ENCODE measurements at regions not wholly inside any gene's neighbourhood (a gene's known extent, or its start where the extent isn't known, plus 50 kb on each side); places are given as distances from the start of the nearest gene placed in this dataset.

DNA sequence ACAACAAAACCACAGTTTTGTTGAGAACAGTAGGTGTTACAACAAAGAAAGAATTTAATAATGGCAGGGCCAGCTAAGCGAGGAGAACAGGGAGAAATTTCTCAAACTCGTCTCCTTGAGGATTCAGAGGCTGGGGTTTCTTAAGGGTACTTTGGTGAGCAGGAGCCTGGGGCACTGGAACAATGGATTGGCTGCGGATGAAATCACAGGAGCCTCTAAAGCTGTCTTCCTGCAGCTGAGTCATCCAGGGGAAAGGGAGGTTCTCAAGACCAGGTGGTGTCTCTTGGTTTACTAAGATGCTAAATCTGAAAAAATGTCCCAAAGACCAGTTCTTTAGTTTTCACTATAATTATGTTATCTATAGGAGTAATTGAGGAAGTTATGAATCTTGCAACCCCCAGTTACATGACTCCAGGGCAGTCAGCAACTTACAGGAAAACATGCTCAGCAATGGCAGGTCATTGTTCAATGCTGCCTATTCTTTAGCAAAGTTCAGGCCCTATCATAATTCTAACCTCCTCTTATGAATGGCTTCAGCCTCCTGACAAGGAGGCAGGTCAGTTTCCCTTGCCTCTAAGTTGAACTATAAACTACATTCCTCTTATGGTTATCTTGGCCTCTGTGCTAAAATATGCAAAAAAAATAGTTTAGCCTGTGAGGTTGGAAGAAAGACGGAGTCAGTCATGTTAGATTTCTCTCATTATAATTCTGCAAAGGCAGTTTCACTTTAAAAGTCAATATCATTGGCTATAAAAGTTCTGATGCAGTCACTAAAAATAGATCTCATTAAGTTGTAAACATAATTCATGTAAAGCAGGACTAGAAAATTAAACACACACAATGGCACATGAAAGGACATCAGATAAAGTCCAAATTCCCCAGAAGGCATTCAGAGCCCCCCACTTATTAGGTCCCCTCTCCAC is 63.3 kb upstream of the CKS2 start:
- peak in 1 of 2 donors; percentile 17 for DNase-seq (ENCODE audit: low read depth in 1 of 2, low spot score in 1 of 2)
- H3K36me3 ChIP-seq: no peaks in the 10 kb centered on the region
- no peak overlapping the region for H3K27ac ChIP-seq
- H3K4me1 ChIP-seq (ENCODE audit: low read depth): no peaks in the 10 kb centered on the region
- H3K27me3 ChIP-seq: no peaks in the 10 kb centered on the region
- TF ChIP-seq, protein P1, sequence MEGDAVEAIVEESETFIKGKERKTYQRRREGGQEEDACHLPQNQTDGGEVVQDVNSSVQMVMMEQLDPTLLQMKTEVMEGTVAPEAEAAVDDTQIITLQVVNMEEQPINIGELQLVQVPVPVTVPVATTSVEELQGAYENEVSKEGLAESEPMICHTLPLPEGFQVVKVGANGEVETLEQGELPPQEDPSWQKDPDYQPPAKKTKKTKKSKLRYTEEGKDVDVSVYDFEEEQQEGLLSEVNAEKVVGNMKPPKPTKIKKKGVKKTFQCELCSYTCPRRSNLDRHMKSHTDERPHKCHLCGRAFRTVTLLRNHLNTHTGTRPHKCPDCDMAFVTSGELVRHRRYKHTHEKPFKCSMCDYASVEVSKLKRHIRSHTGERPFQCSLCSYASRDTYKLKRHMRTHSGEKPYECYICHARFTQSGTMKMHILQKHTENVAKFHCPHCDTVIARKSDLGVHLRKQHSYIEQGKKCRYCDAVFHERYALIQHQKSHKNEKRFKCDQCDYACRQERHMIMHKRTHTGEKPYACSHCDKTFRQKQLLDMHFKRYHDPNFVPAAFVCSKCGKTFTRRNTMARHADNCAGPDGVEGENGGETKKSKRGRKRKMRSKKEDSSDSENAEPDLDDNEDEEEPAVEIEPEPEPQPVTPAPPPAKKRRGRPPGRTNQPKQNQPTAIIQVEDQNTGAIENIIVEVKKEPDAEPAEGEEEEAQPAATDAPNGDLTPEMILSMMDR (IDR thresholded peaks at IDR 0.05; ENCODE audit: low read depth, low read length): no peak
- no peak overlapping the region for H3K4me3 ChIP-seq
- no peaks in the 10 kb centered on the region for H3K9me3 ChIP-seq (ENCODE audit: low read depth)

DNA sequence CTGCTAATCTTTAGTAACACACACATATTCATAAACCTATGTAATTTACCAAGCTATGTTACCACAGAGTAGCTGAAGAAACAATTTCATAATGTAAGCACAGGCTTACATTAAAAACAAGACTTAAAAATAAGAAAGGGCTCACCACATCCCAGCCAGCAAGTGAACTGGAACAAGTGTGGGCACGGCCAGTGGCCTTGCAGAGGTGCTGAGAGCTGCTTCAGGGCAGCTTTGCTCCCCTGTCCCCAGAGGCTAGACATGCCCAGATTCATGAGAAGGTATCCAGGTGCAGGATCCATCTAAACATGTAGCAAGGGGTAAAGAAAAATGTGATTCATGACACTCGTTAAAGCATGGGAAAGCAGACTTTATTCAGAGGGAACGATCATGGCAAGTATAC is 62.0 kb upstream of the CKS2 start:
- Histone ChIP-seq H3K27me3 (no peaks in the 10 kb centered on the region), H3K4me1 (ENCODE audit: low read depth) (no peaks in the 10 kb centered on the region), H3K36me3 (no peaks in the 10 kb centered on the region), H3K4me3 (no peak overlapping the region), H3K9me3 (ENCODE audit: low read depth) (no peaks in the 10 kb centered on the region), H3K27ac (no peak overlapping the region)
- TF ChIP-seq, protein P1 (IDR thresholded peaks at IDR 0.05; ENCODE audit: low read depth, low read length): no peak
- DNase-seq (ENCODE audit: low read depth in 1 of 2, low spot score in 1 of 2): no peak

DNA sequence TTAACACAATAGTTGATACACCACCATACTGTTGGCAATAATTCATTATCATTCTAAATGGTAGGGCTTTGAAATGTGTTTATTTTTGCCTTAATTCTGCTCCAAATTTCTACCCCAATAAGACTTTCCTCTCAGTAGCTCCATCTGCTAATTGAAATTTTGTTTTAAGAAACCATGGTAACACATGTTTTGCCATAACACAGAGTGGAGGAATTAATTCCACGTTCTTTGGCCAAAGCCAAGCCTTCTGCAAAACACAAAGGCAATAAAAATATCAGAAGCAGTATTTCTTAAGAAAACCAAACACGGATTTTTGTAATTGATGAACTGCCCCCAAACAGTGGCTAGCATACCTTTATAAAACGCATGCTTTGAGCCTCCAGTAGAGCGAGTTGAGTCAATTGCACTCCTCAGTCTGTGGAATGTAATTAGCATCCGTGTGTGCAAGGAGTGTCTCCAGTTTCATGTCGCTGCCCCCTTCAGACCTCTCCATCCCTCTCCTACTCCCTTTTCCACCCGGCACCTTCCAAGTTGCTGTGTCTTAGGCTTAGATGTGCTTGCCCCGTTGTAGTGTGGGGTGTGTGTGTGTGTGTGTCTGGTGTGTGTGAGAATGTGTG is 58.2 kb upstream of the CKS2 start:
- TF ChIP-seq, protein P1 (IDR thresholded peaks at IDR 0.05; ENCODE audit: low read depth, low read length): no peak

DNA sequence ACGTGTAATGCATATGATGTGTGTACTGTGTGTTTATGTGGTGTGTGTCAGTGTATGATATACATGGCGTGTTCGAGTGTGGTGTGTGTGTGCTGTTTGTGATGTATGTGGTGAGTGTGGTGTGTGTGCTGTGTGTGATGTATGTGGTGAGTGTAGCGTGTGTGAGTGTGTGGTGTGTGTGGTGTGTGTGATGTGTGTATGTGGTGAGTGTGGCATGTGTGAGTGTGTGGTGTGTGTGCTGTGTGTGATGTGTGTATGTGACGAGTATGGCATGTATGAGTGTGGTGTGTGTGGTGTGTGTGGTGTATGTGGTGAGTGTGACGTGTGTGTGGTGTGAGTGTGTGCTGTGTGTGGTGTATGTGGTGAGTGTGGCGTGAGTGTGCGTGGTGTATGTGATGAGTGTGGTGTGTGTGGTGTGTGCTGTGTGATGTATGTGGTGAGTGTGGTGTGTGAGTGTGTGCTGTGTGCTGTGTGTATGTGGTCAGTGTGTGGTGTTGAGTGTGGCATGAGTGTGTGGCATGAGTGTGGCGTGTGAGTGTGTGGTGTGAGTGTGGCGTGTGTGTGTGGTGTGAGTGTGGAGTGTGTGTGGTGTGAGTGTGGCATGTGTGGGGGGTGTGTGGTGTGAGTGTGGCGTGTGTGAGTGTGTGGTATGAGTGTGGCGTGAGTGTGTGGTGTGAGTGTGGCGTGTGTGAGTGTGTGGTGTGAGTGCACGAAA is 56.8 kb upstream of the CKS2 start:
- no peaks in the 10 kb centered on the region for H3K9me3 ChIP-seq (ENCODE audit: low read depth)
- no peak for DNase-seq (ENCODE audit: low read depth in 1 of 2, low spot score in 1 of 2)
- H3K36me3 ChIP-seq: no peaks in the 10 kb centered on the region
- no peak overlapping the region for H3K27ac ChIP-seq
- H3K4me1 ChIP-seq (ENCODE audit: low read depth): no peaks in the 10 kb centered on the region
- H3K4me3 ChIP-seq: no peak overlapping the region
- no peaks in the 10 kb centered on the region for H3K27me3 ChIP-seq
- TF ChIP-seq, protein P1 (IDR thresholded peaks at IDR 0.05; ENCODE audit: low read depth, low read length): no peak

More for the DNA sequence above, 58.2 kb upstream of the CKS2 start:
- Histone ChIP-seq H3K9me3 (ENCODE audit: low read depth) (no peaks in the 10 kb centered on the region), H3K4me1 (ENCODE audit: low read depth) (no peaks in the 10 kb centered on the region), H3K36me3 (no peaks in the 10 kb centered on the region), H3K4me3 (no peak overlapping the region), H3K27ac (no peak overlapping the region), H3K27me3 (no peaks in the 10 kb centered on the region)
- no peak for DNase-seq (ENCODE audit: low read depth in 1 of 2, low spot score in 1 of 2)

DNA sequence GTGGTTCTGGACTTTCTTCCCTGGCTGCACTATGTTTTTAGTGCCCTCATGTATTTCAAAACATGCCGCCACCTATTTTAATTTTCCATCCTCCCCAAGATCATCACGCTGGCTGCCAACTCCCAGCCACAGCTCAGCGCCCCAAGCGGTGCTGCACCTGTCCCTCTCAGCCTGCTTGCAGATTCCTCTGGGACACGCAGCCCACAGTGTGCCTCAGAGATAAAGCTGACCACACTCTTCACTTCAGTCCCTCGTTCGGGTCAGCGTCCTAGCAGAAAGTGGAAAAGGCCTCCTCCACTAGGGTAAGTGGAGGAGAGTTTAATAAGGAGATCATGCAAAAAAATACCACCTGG is 56.2 kb upstream of the CKS2 start:
- H3K4me3 ChIP-seq: no peak overlapping the region
- H3K27ac ChIP-seq: no peak overlapping the region
- H3K9me3 ChIP-seq (ENCODE audit: low read depth): no peaks in the 10 kb centered on the region
- no peaks in the 10 kb centered on the region for H3K4me1 ChIP-seq (ENCODE audit: low read depth)
- TF ChIP-seq, protein P1 (IDR thresholded peaks at IDR 0.05; ENCODE audit: low read depth, low read length): no peak
- no peak for DNase-seq (ENCODE audit: low read depth in 1 of 2, low spot score in 1 of 2)
- no peaks in the 10 kb centered on the region for H3K36me3 ChIP-seq
- H3K27me3 ChIP-seq: no peaks in the 10 kb centered on the region

Measured in cardiac muscle cell (in vitro differentiated cells and primary cell).